ENCODE measurements at regions not wholly inside any gene's neighbourhood (a gene's known extent, or its start where the extent isn't known, plus 50 kb on each side); places are given as distances from the start of the nearest gene placed in this dataset.

DNA sequence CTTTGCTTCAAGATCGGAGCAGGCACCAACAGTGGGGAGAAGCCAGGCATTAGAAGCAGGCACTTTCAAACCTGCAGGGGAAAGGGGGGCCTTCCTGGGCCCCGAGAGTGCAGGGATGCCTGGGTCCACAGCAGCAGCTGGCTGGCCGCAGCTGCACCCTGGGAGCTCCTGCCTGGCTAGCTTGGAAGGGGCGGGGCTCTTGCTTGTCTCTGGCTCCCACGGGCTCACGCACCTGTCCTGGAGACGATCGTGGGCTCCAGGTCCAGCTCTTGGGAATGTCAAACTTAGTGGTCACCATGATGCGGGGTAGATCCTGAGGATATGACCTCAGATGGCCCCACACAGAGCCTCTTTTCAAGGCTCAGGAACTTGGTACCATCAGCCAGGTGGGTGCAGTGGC is 1673.2 kb downstream of the LRRC4C start:
- Histone ChIP-seq H3K9me3 (ENCODE audit: low read length) (no peaks in the 10 kb centered on the region), H3K27me3 (ENCODE audit: insufficient read depth, low read length) (no peaks in the 10 kb centered on the region), H3K4me1 (ENCODE audit: insufficient read depth, low read length, severe bottlenecking) (no peaks in the 10 kb centered on the region), H3K79me2 (ENCODE audit: insufficient read depth, low read length) (no peaks in the 10 kb centered on the region), H3K9me2 (ENCODE audit: low read depth, low read length) (no peaks in the 10 kb centered on the region), H3K27ac (ENCODE audit: low read depth, low read length, poor library complexity, severe bottlenecking) (no peak overlapping the region), H3F3A (ENCODE audit: insufficient read depth, low read length) (no peaks in the 10 kb centered on the region), H3K4me2 (ENCODE audit: low read length) (no peak overlapping the region), H3K4me3 (ENCODE audit: low read depth, low read length, poor library complexity, severe bottlenecking) (no peak overlapping the region), H2AFZ (ENCODE audit: low read length) (no peak overlapping the region), H3K9ac (ENCODE audit: low read length) (no peak overlapping the region), H4K20me1 (ENCODE audit: insufficient read depth, low read length) (no peaks in the 10 kb centered on the region), H3K36me3 (ENCODE audit: insufficient read depth, low read length) (no peaks in the 10 kb centered on the region)
- TF ChIP-seq EZH2 (IDR thresholded peaks at IDR 0.05; ENCODE audit: borderline replicate concordance, low read length) = no peak
- TF ChIP-seq, protein P1, sequence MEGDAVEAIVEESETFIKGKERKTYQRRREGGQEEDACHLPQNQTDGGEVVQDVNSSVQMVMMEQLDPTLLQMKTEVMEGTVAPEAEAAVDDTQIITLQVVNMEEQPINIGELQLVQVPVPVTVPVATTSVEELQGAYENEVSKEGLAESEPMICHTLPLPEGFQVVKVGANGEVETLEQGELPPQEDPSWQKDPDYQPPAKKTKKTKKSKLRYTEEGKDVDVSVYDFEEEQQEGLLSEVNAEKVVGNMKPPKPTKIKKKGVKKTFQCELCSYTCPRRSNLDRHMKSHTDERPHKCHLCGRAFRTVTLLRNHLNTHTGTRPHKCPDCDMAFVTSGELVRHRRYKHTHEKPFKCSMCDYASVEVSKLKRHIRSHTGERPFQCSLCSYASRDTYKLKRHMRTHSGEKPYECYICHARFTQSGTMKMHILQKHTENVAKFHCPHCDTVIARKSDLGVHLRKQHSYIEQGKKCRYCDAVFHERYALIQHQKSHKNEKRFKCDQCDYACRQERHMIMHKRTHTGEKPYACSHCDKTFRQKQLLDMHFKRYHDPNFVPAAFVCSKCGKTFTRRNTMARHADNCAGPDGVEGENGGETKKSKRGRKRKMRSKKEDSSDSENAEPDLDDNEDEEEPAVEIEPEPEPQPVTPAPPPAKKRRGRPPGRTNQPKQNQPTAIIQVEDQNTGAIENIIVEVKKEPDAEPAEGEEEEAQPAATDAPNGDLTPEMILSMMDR (IDR thresholded peaks at IDR 0.05; ENCODE audit: low read length) = no peak

DNA sequence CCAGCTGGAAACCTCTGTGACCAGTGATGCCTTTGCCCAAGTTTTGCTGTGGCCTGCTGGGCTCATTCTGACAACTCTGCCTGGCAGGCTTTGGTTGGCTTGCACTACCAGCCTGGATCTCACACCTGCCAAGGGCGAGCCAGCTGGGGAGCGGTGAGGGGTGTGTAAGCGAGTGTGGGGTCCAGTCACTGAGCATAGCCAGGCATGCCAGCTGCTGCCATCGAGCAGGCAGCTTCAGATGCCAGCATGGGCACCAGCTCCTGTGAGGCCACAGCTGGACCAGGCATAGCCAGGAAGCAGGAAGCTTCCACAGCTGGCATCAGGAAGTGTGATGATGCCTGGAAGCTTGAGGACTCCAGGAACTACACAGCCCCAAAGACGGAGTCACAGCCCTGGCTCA is 1674.6 kb downstream of the LRRC4C start:
- no peaks in the 10 kb centered on the region for H3K4me1 ChIP-seq (ENCODE audit: insufficient read depth, low read length, severe bottlenecking)
- no peak overlapping the region for H2AFZ ChIP-seq (ENCODE audit: low read length)
- no peaks in the 10 kb centered on the region for H3K36me3 ChIP-seq (ENCODE audit: insufficient read depth, low read length)
- H3K27ac ChIP-seq (ENCODE audit: low read depth, low read length, poor library complexity, severe bottlenecking) = no peak overlapping the region
- H3K4me3 ChIP-seq (ENCODE audit: low read depth, low read length, poor library complexity, severe bottlenecking) = no peak overlapping the region
- H4K20me1 ChIP-seq (ENCODE audit: insufficient read depth, low read length) = no peaks in the 10 kb centered on the region
- no peak for TF ChIP-seq EZH2 (IDR thresholded peaks at IDR 0.05; ENCODE audit: borderline replicate concordance, low read length)
- TF ChIP-seq, protein P1 (IDR thresholded peaks at IDR 0.05; ENCODE audit: low read length) = no peak
- no peak overlapping the region for H3K9ac ChIP-seq (ENCODE audit: low read length)
- H3F3A ChIP-seq (ENCODE audit: insufficient read depth, low read length) = no peaks in the 10 kb centered on the region
- H3K9me2 ChIP-seq (ENCODE audit: low read depth, low read length) = no peaks in the 10 kb centered on the region
- H3K9me3 ChIP-seq (ENCODE audit: low read length) = no peaks in the 10 kb centered on the region
- no peaks in the 10 kb centered on the region for H3K27me3 ChIP-seq (ENCODE audit: insufficient read depth, low read length)
- no peaks in the 10 kb centered on the region for H3K79me2 ChIP-seq (ENCODE audit: insufficient read depth, low read length)
- H3K4me2 ChIP-seq (ENCODE audit: low read length) = no peak overlapping the region

DNA sequence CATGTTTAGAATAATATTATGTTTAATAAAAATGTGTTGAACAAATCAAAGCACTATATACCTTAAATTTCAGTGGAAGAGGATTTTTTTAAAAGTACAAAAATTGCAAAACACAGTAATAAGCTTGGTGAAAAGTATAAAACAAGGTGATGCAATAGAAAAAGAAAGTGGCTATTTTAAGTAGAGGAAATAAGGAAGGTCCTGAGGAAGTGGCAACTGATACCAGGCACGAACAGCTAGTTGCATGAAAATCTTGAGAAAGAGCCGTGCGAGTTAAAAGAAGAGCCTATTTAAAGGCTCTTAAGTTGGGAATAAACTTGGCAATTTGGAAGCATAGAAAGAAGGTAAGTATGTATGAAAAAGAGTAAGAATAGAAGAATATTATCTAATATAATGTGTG is 1679.3 kb downstream of the LRRC4C start:
- Histone ChIP-seq H3K4me2 (ENCODE audit: low read length) (no peak overlapping the region), H2AFZ (ENCODE audit: low read length) (no peak overlapping the region), H4K20me1 (ENCODE audit: insufficient read depth, low read length) (no peaks in the 10 kb centered on the region), H3K4me1 (ENCODE audit: insufficient read depth, low read length, severe bottlenecking) (no peaks in the 10 kb centered on the region), H3K27me3 (ENCODE audit: insufficient read depth, low read length) (no peaks in the 10 kb centered on the region), H3K9me3 (ENCODE audit: low read length) (no peaks in the 10 kb centered on the region), H3K9ac (ENCODE audit: low read length) (no peak overlapping the region), H3F3A (ENCODE audit: insufficient read depth, low read length) (no peaks in the 10 kb centered on the region), H3K4me3 (ENCODE audit: low read depth, low read length, poor library complexity, severe bottlenecking) (no peak overlapping the region), H3K36me3 (ENCODE audit: insufficient read depth, low read length) (no peaks in the 10 kb centered on the region), H3K9me2 (ENCODE audit: low read depth, low read length) (no peaks in the 10 kb centered on the region), H3K27ac (ENCODE audit: low read depth, low read length, poor library complexity, severe bottlenecking) (no peak overlapping the region), H3K79me2 (ENCODE audit: insufficient read depth, low read length) (no peaks in the 10 kb centered on the region)
- TF ChIP-seq EZH2 (IDR thresholded peaks at IDR 0.05; ENCODE audit: borderline replicate concordance, low read length) = no peak
- TF ChIP-seq, protein P1 (IDR thresholded peaks at IDR 0.05; ENCODE audit: low read length) = no peak
